ENCODE measurements at regions not wholly inside any gene's neighbourhood (a gene's known extent, or its start where the extent isn't known, plus 50 kb on each side); places are given as distances from the start of the nearest gene placed in this dataset.

GRCh38 chr2:44086629-44087028, 82.0 kb upstream of the PPM1B start:
- no peak overlapping the region for H3K27ac ChIP-seq (ENCODE audit: insufficient read depth, low read depth, low read length)
- H3K27me3 ChIP-seq (ENCODE audit: control insufficient read depth in 2 of 2, insufficient read depth in 2 of 2, low read length in 2 of 2) = peaks cover 17 to 23% of the 10 kb centered on the region in 2 experiments
- POLR2A ChIA-PET = no interaction called here
- TF ChIP-seq GATA2 (IDR thresholded peaks at IDR 0.05; ENCODE audit: insufficient read depth, insufficient read length, low read depth, low read length) = no peak
- TF ChIP-seq POLR2AphosphoS5 (IDR thresholded peaks at IDR 0.05; ENCODE audit: insufficient read depth, low read depth, low read length) = no peak
- TF ChIP-seq CTCF (IDR thresholded peaks at IDR 0.05; ENCODE audit: extremely low read depth in 1 of 2, insufficient read depth in 1 of 2, low read depth in 1 of 2, low read length in 2 of 2) = no peak
- TF ChIP-seq FOS (IDR thresholded peaks at IDR 0.05; ENCODE audit: borderline replicate concordance, insufficient read depth, low read length) = no peak
- no peak for TF ChIP-seq EZH2 (IDR thresholded peaks at IDR 0.05; ENCODE audit: borderline replicate concordance, low read depth, low read length, severe bottlenecking)
- TF ChIP-seq JUN (IDR thresholded peaks at IDR 0.05; ENCODE audit: borderline replicate concordance, insufficient read depth, insufficient read length, low read depth) = no peak
- TF ChIP-seq MYC (IDR thresholded peaks at IDR 0.05; ENCODE audit: low read depth, low read length) = no peak
- TF ChIP-seq POLR2A (IDR thresholded peaks at IDR 0.05; ENCODE audit: low read depth, low read length) = no peak
- no peak for TF ChIP-seq MAX (IDR thresholded peaks at IDR 0.05; ENCODE audit: insufficient read depth, insufficient read length)
- H4K20me1 ChIP-seq (replicated peaks; ENCODE audit: control insufficient read depth, extremely low read depth, insufficient read depth, low read length) = no peaks in the 10 kb centered on the region
- H3K36me3 ChIP-seq (ENCODE audit: control insufficient read depth in 2 of 2, extremely low read depth in 1 of 2, insufficient read depth in 2 of 2, low read length in 2 of 2) = no peaks in the 10 kb centered on the region
- no peaks in the 10 kb centered on the region for H3K9me1 ChIP-seq (replicated peaks; ENCODE audit: control insufficient read depth, extremely low read depth, insufficient read depth, low read length)
- CTCF ChIA-PET = interaction anchor here (0.6 to 1.1 kb wide), 8 partner anchors 12 to 393 kb away, joined by 3 to 6 read pairs (median 3); no protein-coding TSS in a partner anchor
- no TSS peak for BruUV-seq (replicated peaks)
- H3K9me3 ChIP-seq (replicated peaks; ENCODE audit: control insufficient read depth, insufficient read depth, low read length) = no peaks in the 10 kb centered on the region
- DNase-seq (ENCODE audit: low read depth, low spot score) = no peak
- peak overlapping the region; percentile 80 for H3K4me2 ChIP-seq (ENCODE audit: insufficient read depth, low read length)
- intact Hi-C loops (cut with micrococcal nuclease) = loop anchor here (1.0 to 5.0 kb wide), 7 partner anchors 82 to 871 kb away; partner anchors contain the start of genes CAMKMT, PPM1B and PREPL
- H3K79me2 ChIP-seq (ENCODE audit: control insufficient read depth, insufficient read depth, low read length) = no peaks in the 10 kb centered on the region
- no peak for FAIRE-seq
- H3K4me3 ChIP-seq (replicated peaks in 1 of 3; ENCODE audit: insufficient read depth in 1 of 3, low read depth in 1 of 3, low read length in 3 of 3) = no peak overlapping the region
- H3K4me1 ChIP-seq (ENCODE audit: control insufficient read depth, extremely low read depth, insufficient read depth, low read length) = peaks cover 4% of the 10 kb centered on the region
- dilution Hi-C loops (cut with MboI; ENCODE audit: extremely low pct_ligation_motif_present, low sequenced_read_pairs) = no loop called here
- H3K9ac ChIP-seq (replicated peaks; ENCODE audit: extremely low read depth, insufficient read depth, low read length) = no peak overlapping the region
- peak overlapping the region; percentile 91 for H2AFZ ChIP-seq (ENCODE audit: low read depth, low read length)
